GM06990 (cell line): ENCODE measurements at regions not wholly inside any gene's neighbourhood (a gene's known extent, or its start where the extent isn't known, plus 50 kb on each side); places are given as distances from the start of the nearest gene placed in this dataset.
A peak's percentile ranks its signal among the peaks of the same experiment; 100 is the strongest.

Experiments used
- DNase-seq: peaks from one replicate; pipeline ENCODE4 v3.0.0-alpha.2; 2011; ENCODE audit not compliant: insufficient read length; ENCODE audit errors: extremely low read depth
- H3K27me3 ChIP-seq: replicated peaks from 2 replicates; pipeline ENCODE4 v1.6.0; 2011; ENCODE audit warnings: low read length; ENCODE audit not compliant: control insufficient read depth, insufficient read depth
- H3K36me3 ChIP-seq: 2 replicates; pipeline ENCODE4 v1.5.1; 2011; ENCODE audit warnings: low read length; ENCODE audit not compliant: control insufficient read depth, insufficient read depth
- H3K4me3 ChIP-seq: replicated peaks from 2 replicates; pipeline ENCODE4 v1.5.1; 2011; ENCODE audit warnings: low read depth, mild to moderate bottlenecking, control low read depth, low read length
- CTCF ChIP-seq: IDR thresholded peaks from 2 replicates; pipeline ENCODE4 v1.5.1; 2011; ENCODE audit warnings: low read length, control low read depth, mild to moderate bottlenecking, inconsistent platforms; ENCODE audit not compliant: insufficient read depth, poor library complexity, severe bottlenecking

GRCh38 chr18:14974088-14974487, 226.1 kb downstream of the ANKRD30B start:
- Histone ChIP-seq H3K4me3 (no peak overlapping the region), H3K27me3 (no peaks in the 10 kb centered on the region), H3K36me3 (no peaks in the 10 kb centered on the region)
- no peak for TF ChIP-seq CTCF
- no peak for DNase-seq

- H3K36me3 ChIP-seq = no peaks in the 10 kb centered on the region
- no peak for TF ChIP-seq CTCF
- H3K27me3 ChIP-seq = no peaks in the 10 kb centered on the region
- no peak overlapping the region for H3K4me3 ChIP-seq
- no peak for DNase-seq
Measured at GRCh38 chr18:14974576-14974975, 226.6 kb downstream of the ANKRD30B start.

DNA sequence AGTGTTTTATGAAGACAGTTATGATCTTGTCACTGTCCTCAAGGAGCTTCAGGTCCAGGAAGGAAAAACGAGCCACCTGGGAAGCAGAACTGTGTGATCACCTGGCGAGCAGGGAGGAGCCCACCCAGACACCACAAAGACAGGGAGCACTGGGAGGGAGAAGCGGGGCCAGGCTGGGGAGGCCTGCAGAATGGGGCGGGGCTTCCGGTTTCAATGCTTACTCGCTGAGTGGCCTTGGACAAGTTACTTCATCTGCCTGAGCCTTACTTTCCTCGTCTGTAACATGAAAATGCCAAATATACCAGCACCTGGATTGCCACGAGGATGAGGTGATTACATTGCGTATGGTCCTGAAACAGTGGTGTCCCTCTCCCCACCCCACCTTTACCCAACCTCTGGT, 227.5 kb downstream of the ANKRD30B start:
- H3K36me3 ChIP-seq = no peaks in the 10 kb centered on the region
- no peak for DNase-seq
- H3K4me3 ChIP-seq = no peak overlapping the region
- no peak for TF ChIP-seq CTCF
- no peaks in the 10 kb centered on the region for H3K27me3 ChIP-seq

GRCh38 chr18:14976736-14977430, 228.9 kb downstream of the ANKRD30B start:
- no peak for DNase-seq
- Histone ChIP-seq H3K4me3 (no peak overlapping the region), H3K27me3 (no peaks in the 10 kb centered on the region), H3K36me3 (no peaks in the 10 kb centered on the region)
- TF ChIP-seq CTCF = no peak

- no peaks in the 10 kb centered on the region for H3K27me3 ChIP-seq
- TF ChIP-seq CTCF = no peak
- no peaks in the 10 kb centered on the region for H3K36me3 ChIP-seq
- DNase-seq = no peak
- H3K4me3 ChIP-seq = no peak overlapping the region
Measured at GRCh38 chr18:14978191-14978590, 230.2 kb downstream of the ANKRD30B start.

DNA sequence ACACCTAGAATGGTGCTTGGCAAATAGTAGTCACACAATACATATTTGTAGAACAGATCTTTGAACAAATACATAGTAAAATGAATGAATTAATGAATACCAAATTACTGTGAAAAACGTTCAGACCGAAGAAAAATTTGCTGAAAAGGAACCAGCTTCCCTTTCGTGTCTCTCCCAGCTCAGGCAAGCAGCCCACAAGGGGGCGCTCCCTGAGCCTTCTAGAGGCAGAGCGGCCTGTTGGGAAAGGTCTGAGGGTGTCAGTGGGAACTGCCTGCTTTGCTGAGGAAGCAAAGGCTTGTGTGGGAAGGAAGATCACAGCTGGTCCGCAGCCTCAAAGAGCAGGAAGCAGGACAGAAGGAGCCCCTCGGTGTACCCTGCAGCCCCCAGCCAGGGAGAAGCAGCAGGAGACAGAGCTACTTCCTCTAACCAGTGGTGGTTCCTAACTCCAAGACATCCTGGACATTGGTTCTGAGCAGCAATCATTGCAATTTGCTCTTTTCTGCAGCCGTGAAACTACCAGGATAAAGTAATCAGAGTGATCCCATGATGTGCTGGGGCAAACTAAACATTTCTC, 231.1 kb downstream of the ANKRD30B start:
- no peak for DNase-seq
- H3K36me3 ChIP-seq = no peaks in the 10 kb centered on the region
- no peak overlapping the region for H3K4me3 ChIP-seq
- peak; percentile 5 for TF ChIP-seq CTCF
- H3K27me3 ChIP-seq = no peaks in the 10 kb centered on the region
